NB4 (cell line): ENCODE measurements at regions not wholly inside any gene's neighbourhood (a gene's known extent, or its start where the extent isn't known, plus 50 kb on each side); places are given as distances from the start of the nearest gene placed in this dataset.

Source experiments
- CTCF ChIP-seq: IDR thresholded peaks from one replicate; pipeline ENCODE4 v1.5.1; 2012; ENCODE audit warnings: low read depth, low read length
- POLR2A ChIP-seq: IDR thresholded peaks from 2 replicates; pipeline ENCODE4 v1.6.1; 2011; ENCODE audit warnings: mild to moderate bottlenecking; ENCODE audit not compliant: insufficient read length; ENCODE audit errors: extremely low read depth

GRCh38 chr9:87831159-87831558, 51.5 kb upstream of the SPATA31E1 start:
- TF ChIP-seq POLR2A: no peak
- no peak for TF ChIP-seq CTCF
